Stomach (tissue), 8 donors: ENCODE measurements at regions not wholly inside any gene's neighbourhood (a gene's known extent, or its start where the extent isn't known, plus 50 kb on each side); places are given as distances from the start of the nearest gene placed in this dataset.

Source experiments
- DNase-seq, 2 donors: peaks; one replicate each; pipeline versions ENCODE4 v3.0.0 to v3.0.0-alpha.2; 2013 to 2019
- H3K27ac ChIP-seq, 5 donors: fragments of 200-600 bp in 4 of 5; sonication (generic) in 4 of 5; one replicate each; pipeline ENCODE4 v1.5.1; 2013 to 2019; ENCODE audit warnings: mild to moderate bottlenecking in 1 of 5, moderate library complexity in 1 of 5
- H3K27me3 ChIP-seq, 3 donors: fragments of 200-600 bp; sonication (generic); one replicate each; pipeline ENCODE4 v1.5.1; 2017 to 2019; ENCODE audit warnings: mixed run types in 1 of 3
- H3K36me3 ChIP-seq, 4 donors: fragments of 200-600 bp; sonication (generic); 1 replicate in 3 of 4; 2 replicates in 1 of 4; pipeline ENCODE4 v1.5.1; 2016 to 2019
- H3K4me1 ChIP-seq, 4 donors: fragments of 200-600 bp; sonication (generic); one replicate each; pipeline ENCODE4 v1.5.1; 2016 to 2019
- H3K4me3 ChIP-seq, 4 donors: fragments of 200-600 bp; sonication (generic) in 3 of 4; one replicate each; pipeline ENCODE4 v1.5.1; 2016 to 2019; ENCODE audit warnings: mild to moderate bottlenecking in 1 of 4
- H3K9me3 ChIP-seq, 4 donors: fragments of 200-600 bp; sonication (generic); one replicate each; pipeline ENCODE4 v1.5.1; 2016 to 2019
- EP300 ChIP-seq: sonication (generic); formaldehyde crosslinking; IDR thresholded peaks from one replicate; pipeline ENCODE4 v1.6.1; 2017; ENCODE audit warnings: antibody characterized with exemption
- POLR2A ChIP-seq, 4 donors: fragments of 450-650 bp; IDR thresholded peaks; one replicate each; pipeline ENCODE4 v1.6.1; 2016; ENCODE audit warnings: antibody characterized with exemption in 4 of 4, control low read depth in 2 of 4, mild to moderate bottlenecking in 1 of 4, moderate library complexity in 1 of 4
- POLR2AphosphoS5 ChIP-seq, 3 donors: sonication (generic); formaldehyde crosslinking; IDR thresholded peaks; one replicate each; pipeline ENCODE4 v1.6.1; 2016; ENCODE audit warnings: antibody characterized with exemption in 3 of 3
- WGBS, 5 donors: extraction: QIAGEN DNeasy Blood & Tissue Kit in 3 of 5; methylation state at CpG; one replicate each; pipeline versions ENCODE4 v1.1.5 to v1.1.7; 2013 to 2018; 5-methylcytosine and 5-hydroxymethylcytosine counted together
- intact Hi-C: fragments of 100-400 bp; cut with DNase I; formaldehyde crosslinking; loops from one replicate; pipeline ENCODE4 v1.15.1; 2023; ENCODE audit warnings: low total_unique reads
- TF ChIP-seq, protein P1 (sequence below), 7 experiments: fragments of 450-650 bp in 4 of 7; fragments of 200-600 bp in 3 of 7; sonication (generic) in 3 of 7; IDR thresholded peaks; one replicate each; pipeline ENCODE4 v1.5.1; 2016 to 2019; ENCODE audit warnings: antibody characterized with exemption in 7 of 7, control low read depth in 2 of 7, mild to moderate bottlenecking in 1 of 7
- donor health status: healthy with polysubstance abuse.
- donor health status: Bipolar disorder and iron deficiency.
- donor health status: healthy.

DNA sequence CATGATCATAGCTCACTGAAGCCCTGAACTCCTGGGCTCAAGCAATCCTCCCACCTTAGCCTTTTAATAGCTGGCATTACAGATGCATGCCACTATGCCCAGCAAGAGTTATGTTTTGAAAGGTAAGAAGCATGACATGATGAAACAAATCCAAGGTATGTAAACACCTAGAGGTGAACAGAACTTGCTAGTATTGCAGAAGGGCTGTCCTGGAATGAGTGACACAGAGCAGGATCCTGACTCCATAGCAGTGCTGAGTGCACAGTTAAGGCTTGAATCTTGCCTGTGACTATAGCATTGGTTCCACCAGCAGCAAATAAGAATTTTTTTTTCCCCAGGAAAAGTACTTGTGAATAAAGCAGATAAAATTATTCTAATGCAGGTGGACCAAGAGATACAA lies 309.5 kb downstream of the PIK3C3 start:
- Histone ChIP-seq H3K4me3 (no peak overlapping the region), H3K9me3 (no peaks in the 10 kb centered on the region), H3K4me1 (peaks cover 0 to 6% (median 0%) of the 10 kb centered on the region in 4 donors), H3K36me3 (no peaks in the 10 kb centered on the region), H3K27ac (no peak overlapping the region), H3K27me3 (no peaks in the 10 kb centered on the region)
- DNase-seq: no peak
- TF ChIP-seq EP300 (no peak), POLR2A (IDR thresholded peaks at IDR 0.05) (no peak), POLR2AphosphoS5 (IDR thresholded peaks at IDR 0.05) (no peak)
- TF ChIP-seq, protein P1, sequence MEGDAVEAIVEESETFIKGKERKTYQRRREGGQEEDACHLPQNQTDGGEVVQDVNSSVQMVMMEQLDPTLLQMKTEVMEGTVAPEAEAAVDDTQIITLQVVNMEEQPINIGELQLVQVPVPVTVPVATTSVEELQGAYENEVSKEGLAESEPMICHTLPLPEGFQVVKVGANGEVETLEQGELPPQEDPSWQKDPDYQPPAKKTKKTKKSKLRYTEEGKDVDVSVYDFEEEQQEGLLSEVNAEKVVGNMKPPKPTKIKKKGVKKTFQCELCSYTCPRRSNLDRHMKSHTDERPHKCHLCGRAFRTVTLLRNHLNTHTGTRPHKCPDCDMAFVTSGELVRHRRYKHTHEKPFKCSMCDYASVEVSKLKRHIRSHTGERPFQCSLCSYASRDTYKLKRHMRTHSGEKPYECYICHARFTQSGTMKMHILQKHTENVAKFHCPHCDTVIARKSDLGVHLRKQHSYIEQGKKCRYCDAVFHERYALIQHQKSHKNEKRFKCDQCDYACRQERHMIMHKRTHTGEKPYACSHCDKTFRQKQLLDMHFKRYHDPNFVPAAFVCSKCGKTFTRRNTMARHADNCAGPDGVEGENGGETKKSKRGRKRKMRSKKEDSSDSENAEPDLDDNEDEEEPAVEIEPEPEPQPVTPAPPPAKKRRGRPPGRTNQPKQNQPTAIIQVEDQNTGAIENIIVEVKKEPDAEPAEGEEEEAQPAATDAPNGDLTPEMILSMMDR (IDR thresholded peaks at IDR 0.05): no peak
- intact Hi-C loops: no loop called here

DNA sequence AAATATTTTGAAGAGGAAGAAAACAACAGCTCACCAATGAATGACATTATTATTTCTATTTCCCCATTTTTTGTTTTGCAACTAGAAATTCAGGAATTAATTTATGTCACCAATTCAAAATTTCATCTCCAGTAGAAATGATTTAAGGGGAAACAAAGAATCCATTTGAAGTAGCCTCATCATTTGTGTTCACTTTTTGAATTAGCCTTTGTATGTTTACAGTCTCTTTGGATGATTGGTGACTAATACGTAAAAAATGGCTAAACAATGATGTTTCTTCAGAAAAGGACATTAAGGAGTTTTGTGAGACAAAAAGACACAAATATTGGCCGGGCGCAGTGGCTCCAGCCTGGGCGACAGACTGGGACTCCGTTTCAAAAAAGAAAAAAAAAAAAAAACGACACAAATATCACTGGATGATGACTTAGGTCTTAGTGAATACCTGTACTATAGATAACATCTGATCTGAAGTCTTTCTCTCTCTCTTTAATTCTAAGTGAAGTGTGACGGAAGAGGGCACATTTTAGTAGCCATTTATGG lies 313.2 kb downstream of the PIK3C3 start:
- intact Hi-C loops: no loop called here
- TF ChIP-seq EP300 (no peak), POLR2AphosphoS5 (IDR thresholded peaks at IDR 0.05) (no peak), POLR2A (IDR thresholded peaks at IDR 0.05) (no peak)
- TF ChIP-seq, protein P1 (IDR thresholded peaks at IDR 0.05): no peak

DNA sequence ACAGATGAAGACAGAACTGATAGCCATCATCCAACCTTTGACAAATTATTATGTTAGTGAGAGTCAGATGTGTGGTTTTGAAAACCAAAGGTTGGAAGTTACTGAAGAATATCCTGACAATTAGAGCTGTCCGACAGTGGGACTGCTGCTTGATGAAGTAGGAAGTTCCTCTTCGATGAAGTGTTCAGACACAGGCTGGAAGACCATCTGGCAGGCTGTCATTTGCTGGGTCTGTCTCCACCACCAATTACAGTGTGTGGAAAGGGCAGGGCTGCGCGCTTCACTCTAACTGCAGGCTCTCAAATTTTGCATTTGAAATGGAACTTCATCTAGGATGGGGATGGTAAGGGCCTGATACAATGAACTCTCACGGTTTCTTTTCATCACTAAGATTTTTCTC lies 313.8 kb downstream of the PIK3C3 start:
- intact Hi-C loops: no loop called here
- Histone ChIP-seq H3K27me3 (no peaks in the 10 kb centered on the region), H3K4me3 (no peak overlapping the region), H3K36me3 (no peaks in the 10 kb centered on the region), H3K4me1 (peaks cover 0 to 6% (median 0%) of the 10 kb centered on the region in 4 donors), H3K9me3 (no peaks in the 10 kb centered on the region), H3K27ac (no peak overlapping the region)
- TF ChIP-seq POLR2A (IDR thresholded peaks at IDR 0.05) (no peak), EP300 (no peak), POLR2AphosphoS5 (IDR thresholded peaks at IDR 0.05) (no peak)
- TF ChIP-seq, protein P1 (IDR thresholded peaks at IDR 0.05): no peak
- WGBS, 5 donors: 64 to 72% (median 71%) methylated on average over 5 of the region's 5 CpGs
- DNase-seq: no peak

More for the DNA sequence above, 313.2 kb downstream of the PIK3C3 start:
- Histone ChIP-seq H3K4me3 (no peak overlapping the region), H3K9me3 (no peaks in the 10 kb centered on the region), H3K27ac (no peak overlapping the region), H3K4me1 (peaks cover 0 to 6% (median 0%) of the 10 kb centered on the region in 4 donors), H3K36me3 (no peaks in the 10 kb centered on the region), H3K27me3 (no peaks in the 10 kb centered on the region)
- no peak for DNase-seq
- WGBS, 5 donors: 73 to 83% (median 75%) methylated on average over 7 of the region's 7 CpGs

DNA sequence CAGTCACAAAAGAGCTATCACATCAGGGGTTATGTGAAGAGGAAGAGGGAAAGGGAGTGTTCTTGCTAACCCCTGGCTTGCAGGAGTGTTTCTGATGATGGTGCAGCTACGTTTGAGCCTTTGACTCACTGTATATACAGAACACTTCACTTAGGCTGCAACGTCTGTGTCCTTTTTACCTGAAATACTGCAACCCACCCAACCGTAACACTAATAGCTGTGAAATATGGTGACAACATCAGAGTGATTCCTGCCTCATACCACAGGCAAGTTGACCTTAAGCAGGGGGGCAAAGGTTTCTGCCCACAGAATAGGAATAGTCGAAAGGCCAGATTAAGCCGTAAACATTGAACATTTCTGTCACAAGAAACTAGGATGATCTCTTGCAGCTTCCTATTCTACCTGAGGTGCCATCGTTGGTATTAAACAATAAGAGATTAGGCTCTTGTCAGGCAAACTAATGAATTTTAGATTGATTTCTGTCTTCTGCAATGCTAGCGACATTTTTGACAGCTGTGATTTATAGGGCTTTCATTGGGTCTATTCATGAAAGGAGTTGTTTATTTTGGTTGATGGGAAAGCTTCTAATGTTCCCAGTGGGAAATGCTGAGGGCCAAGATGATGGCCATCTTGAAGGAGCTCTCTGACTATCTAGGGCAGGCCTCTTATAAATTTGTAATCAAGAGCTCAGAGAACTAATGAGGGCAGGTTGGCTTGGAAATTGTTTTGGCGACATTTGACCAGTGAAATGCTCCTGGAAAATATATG lies 316.8 kb downstream of the PIK3C3 start:
- WGBS, 5 donors: 49 to 63% (median 62%) methylated on average over 8 of the region's 8 CpGs
- no peaks in the 10 kb centered on the region for H3K36me3 ChIP-seq
- intact Hi-C loops: no loop called here
- peaks cover 0 to 12% (median 2%) of the 10 kb centered on the region in 4 donors for H3K4me1 ChIP-seq
- no peak for TF ChIP-seq POLR2A (IDR thresholded peaks at IDR 0.05)
- TF ChIP-seq EP300: no peak
- TF ChIP-seq, protein P1 (IDR thresholded peaks at IDR 0.05): no peak
- TF ChIP-seq POLR2AphosphoS5 (IDR thresholded peaks at IDR 0.05): no peak
- DNase-seq: no peak
- H3K4me3 ChIP-seq: no peak overlapping the region
- H3K27ac ChIP-seq: no peak overlapping the region
- no peaks in the 10 kb centered on the region for H3K27me3 ChIP-seq
- H3K9me3 ChIP-seq: no peaks in the 10 kb centered on the region
